Small intestine (tissue), 7 donors: ENCODE measurements at regions not wholly inside any gene's neighbourhood (a gene's known extent, or its start where the extent isn't known, plus 50 kb on each side); places are given as distances from the start of the nearest gene placed in this dataset.

Experiments used
- DNase-seq, 2 donors: peaks; one replicate each; pipeline versions ENCODE4 v3.0.0 to v3.0.0-alpha.2; 2013
- FAIRE-seq: peaks from 2 replicates; lab custom pipeline; 2012; peaks lifted over from hg19 to GRCh38; lab: Jason Lieb, UNC
- H3K27ac ChIP-seq, 3 donors: one replicate each; pipeline ENCODE4 v1.5.1; 2013; ENCODE audit warnings: low read length in 2 of 3, mild to moderate bottlenecking in 2 of 3, control low read depth in 1 of 3, inconsistent platforms in 1 of 3, low read depth in 1 of 3, moderate library complexity in 1 of 3
- H3K27me3 ChIP-seq, 3 donors: one replicate each; pipeline ENCODE4 v1.6.1; 2013; ENCODE audit warnings: low read length in 3 of 3, inconsistent platforms in 1 of 3; ENCODE audit not compliant: control insufficient read depth in 3 of 3, insufficient read depth in 3 of 3
- H3K36me3 ChIP-seq, 3 donors: one replicate each; pipeline ENCODE4 v1.6.1; 2013; ENCODE audit warnings: low read length in 3 of 3, inconsistent platforms in 1 of 3, low read depth in 1 of 3, mild to moderate bottlenecking in 1 of 3, moderate library complexity in 1 of 3; ENCODE audit not compliant: control insufficient read depth in 3 of 3, insufficient read depth in 2 of 3
- H3K4me1 ChIP-seq, 3 donors: one replicate each; pipeline ENCODE4 v1.6.1; 2013; ENCODE audit warnings: low read length in 2 of 3, inconsistent platforms in 1 of 3, low read depth in 1 of 3, mild to moderate bottlenecking in 1 of 3, moderate library complexity in 1 of 3; ENCODE audit not compliant: control insufficient read depth in 3 of 3, insufficient read depth in 2 of 3
- H3K4me3 ChIP-seq, 3 donors: one replicate each; pipeline ENCODE4 v1.5.1; 2013; ENCODE audit warnings: low read length in 3 of 3, control low read depth in 1 of 3, inconsistent platforms in 1 of 3, low read depth in 1 of 3, mild to moderate bottlenecking in 1 of 3, moderate library complexity in 1 of 3
- H3K9me3 ChIP-seq, 2 donors: one replicate each; pipeline ENCODE4 v1.6.1; 2013; ENCODE audit warnings: low read depth in 1 of 2, low read length in 1 of 2; ENCODE audit not compliant: control insufficient read depth in 2 of 2, insufficient read depth in 1 of 2
- WGBS, 3 donors: extraction: QIAGEN DNeasy Blood & Tissue Kit; methylation state at CpG; one replicate each; pipeline ENCODE4 v1.1.7; 2013; 5-methylcytosine and 5-hydroxymethylcytosine counted together
- donor health status: healthy with polysubstance abuse.
- donor health status: control.
- donor health status: control.
- donor health status: Bipolar disorder and iron deficiency.
- donor health status: healthy.

DNA sequence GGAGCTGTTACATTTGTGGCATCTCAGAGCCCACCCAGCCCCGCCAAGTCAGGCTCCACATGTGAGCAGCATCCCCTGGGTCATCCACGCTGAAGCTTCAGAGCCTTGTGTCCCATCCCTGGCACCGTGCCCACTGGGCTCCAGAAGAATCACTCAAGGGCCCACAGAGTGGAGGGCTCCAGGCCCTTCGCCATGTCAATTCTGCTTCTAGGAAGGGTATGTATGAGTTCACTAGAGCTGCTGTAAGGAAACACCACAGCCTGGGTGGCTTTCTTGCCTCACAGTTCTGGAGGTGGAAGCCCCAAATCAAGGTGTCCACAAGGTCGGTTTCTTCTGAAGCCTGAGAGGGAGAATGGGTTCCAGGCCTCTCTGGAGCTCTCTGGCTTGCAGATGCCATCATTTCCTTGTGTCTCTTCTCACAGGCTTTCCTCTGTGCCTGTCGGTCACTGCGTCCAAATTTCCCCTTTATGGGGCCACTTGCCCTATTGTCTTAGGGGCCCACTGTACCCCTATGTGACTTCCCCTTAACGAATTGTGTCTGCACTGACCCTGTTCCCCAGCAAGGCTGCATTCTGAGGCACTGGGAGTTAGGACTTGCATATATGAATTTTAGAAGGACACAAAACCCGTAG lies 1476.0 kb downstream of the TBC1D22A start:
- Histone ChIP-seq H3K27me3 (no peaks in the 10 kb centered on the region), H3K4me1 (no peaks in the 10 kb centered on the region), H3K36me3 (no peaks in the 10 kb centered on the region), H3K4me3 (no peak overlapping the region), H3K9me3 (peaks cover 0 to 2% of the 10 kb centered on the region in 2 donors), H3K27ac (no peak overlapping the region)
- FAIRE-seq (no peak), DNase-seq (no peak)
- WGBS, 3 donors: 76 to 80% (median 78%) methylated on average over 9 of the region's 9 CpGs

DNA sequence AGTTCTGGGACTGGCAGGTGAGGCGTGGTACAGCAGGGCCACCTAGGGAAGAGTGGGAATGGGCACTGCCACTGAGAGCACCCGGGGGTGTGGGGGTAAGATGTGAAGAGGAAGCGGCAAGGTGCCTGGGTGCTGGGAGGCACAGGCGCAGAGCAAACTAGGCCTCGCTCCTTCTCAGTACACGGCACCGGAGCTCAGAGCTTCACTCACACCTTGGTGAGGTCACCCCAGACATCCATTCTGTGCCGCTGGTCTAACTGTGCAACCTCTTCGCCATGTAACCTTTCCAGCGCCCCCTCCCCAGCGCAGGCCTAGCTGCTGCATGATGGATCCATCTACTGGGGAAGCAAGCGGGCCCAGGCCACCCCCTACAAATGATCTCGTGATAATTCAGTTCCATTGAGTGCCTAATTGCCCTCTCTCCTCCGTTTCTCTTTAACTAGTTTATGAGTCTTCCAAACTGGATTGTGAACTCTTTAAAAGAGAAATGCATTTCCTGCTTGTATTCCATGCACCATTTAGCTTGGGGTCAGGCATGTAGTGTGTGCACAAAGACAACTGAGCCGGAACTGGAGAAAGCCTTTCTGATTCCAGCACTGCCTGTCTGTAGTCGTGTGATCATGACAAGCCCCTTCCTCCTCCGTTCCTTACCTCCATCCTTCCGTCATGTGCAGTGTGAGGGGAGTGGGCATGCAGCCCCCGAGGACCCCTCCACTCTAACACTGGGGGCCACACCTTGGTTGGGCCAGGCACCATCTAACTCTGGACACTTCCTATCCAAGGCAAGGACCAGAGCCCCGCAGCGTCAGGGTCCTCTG lies 1475.2 kb downstream of the TBC1D22A start:
- FAIRE-seq: no peak
- H3K27ac ChIP-seq: no peak overlapping the region
- H3K4me1 ChIP-seq: no peaks in the 10 kb centered on the region
- WGBS, 3 donors: 85 to 90% (median 86%) methylated on average over 21 of the region's 21 CpGs
- no peaks in the 10 kb centered on the region for H3K27me3 ChIP-seq
- H3K36me3 ChIP-seq: no peaks in the 10 kb centered on the region
- H3K4me3 ChIP-seq: no peak overlapping the region
- H3K9me3 ChIP-seq: peaks cover 0 to 2% of the 10 kb centered on the region in 2 donors
- no peak for DNase-seq

DNA sequence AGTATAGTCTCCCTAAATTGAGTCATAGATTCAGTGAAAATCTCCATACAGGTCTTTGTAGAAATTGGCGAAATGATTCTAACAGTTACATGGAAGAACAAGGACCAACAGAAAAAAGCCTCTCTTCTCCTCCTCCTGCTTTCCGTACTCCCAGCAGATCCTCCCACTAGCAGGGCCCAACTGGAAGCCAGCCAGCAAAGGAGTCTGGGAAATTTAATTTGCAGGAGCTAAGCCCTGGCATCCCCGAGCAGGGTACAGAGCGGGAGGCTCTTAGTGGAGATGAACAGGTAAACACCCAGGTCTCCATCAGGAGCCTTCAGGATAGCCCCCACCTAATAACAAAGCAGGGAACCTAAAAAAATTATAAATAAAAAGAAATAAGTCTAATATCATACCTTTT lies 1473.8 kb downstream of the TBC1D22A start:
- DNase-seq (no peak), FAIRE-seq (no peak)
- no peak overlapping the region for H3K27ac ChIP-seq
- H3K4me3 ChIP-seq: no peak overlapping the region
- H3K27me3 ChIP-seq: no peaks in the 10 kb centered on the region
- no peaks in the 10 kb centered on the region for H3K36me3 ChIP-seq
- WGBS, 3 donors: 49 to 65% (median 58%) methylated on average over 4 of the region's 4 CpGs
- peaks cover 0 to 2% of the 10 kb centered on the region in 2 donors for H3K9me3 ChIP-seq
- no peaks in the 10 kb centered on the region for H3K4me1 ChIP-seq

DNA sequence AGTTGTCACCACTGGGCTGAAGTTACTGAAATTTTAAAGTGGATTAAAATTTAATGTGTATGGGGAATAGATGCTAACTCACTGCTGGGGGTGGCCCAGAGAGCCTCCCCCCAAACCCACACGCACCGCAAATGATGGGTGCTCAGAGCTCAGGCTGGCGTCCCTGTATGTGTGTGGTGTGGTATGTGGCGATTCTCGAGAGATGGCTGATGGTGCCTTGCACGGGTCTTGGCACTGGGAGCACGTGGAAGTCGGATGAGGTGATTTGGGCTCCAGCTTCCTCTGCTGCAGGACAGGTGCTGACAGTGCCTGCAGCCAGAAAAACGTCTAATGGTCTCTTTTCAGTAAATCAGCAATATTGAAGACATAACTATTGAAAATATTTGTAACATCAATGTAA lies 1473.3 kb downstream of the TBC1D22A start:
- H3K27me3 ChIP-seq: no peaks in the 10 kb centered on the region
- H3K36me3 ChIP-seq: no peaks in the 10 kb centered on the region
- DNase-seq (no peak), FAIRE-seq (no peak)
- no peak overlapping the region for H3K4me3 ChIP-seq
- H3K27ac ChIP-seq: no peak overlapping the region
- H3K4me1 ChIP-seq: no peaks in the 10 kb centered on the region
- H3K9me3 ChIP-seq: peaks cover 0 to 2% of the 10 kb centered on the region in 2 donors
- WGBS, 3 donors: 79 to 86% (median 82%) methylated on average over 9 of the region's 9 CpGs

DNA sequence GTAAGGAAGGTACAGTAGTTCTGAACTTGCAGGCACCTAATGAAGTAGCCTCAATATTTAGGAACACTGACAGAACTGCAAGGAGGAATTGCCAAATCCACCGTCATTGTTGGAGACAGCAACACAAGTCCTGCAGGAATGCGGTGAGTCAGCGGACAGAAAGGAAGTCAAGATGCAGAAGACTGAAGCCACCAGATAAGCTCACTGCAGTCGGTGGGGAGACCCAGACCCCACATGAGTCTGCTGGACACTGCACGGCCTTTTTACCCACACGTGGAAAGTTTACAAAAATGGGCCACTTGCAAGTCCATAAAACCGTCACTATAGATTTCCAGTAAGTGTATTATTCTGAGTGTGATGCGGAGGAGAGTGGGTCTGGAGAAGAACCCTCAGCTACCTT lies 1471.6 kb downstream of the TBC1D22A start:
- Histone ChIP-seq H3K27me3 (no peaks in the 10 kb centered on the region), H3K9me3 (peaks cover 0 to 2% of the 10 kb centered on the region in 2 donors), H3K27ac (no peak overlapping the region), H3K4me3 (no peak overlapping the region), H3K36me3 (no peaks in the 10 kb centered on the region), H3K4me1 (no peaks in the 10 kb centered on the region)
- 87 to 90% (median 87%) methylated on average over 8 of the region's 8 CpGs for WGBS, 3 donors
- DNase-seq (no peak), FAIRE-seq (no peak)

DNA sequence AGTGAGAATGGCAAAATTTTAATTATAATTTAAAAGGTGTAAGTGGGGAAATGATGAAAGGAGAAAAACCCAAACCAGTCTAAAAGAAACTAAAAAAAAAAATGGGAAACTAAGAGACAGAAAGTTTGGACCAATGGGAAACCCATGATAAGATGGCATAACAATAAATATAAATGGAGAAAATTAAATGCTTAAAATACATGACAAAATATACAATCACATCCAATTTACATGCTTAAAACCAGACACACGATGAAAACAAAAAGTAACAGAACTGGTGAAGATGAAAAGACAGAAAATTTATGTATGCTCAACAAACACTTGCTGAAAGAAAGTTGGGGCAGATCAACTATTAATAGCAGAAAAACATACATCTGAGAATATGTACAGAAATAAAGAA lies 1471.1 kb downstream of the TBC1D22A start:
- H3K36me3 ChIP-seq: no peaks in the 10 kb centered on the region
- H3K4me3 ChIP-seq: no peak overlapping the region
- no peaks in the 10 kb centered on the region for H3K4me1 ChIP-seq
- H3K9me3 ChIP-seq: peaks cover 0 to 2% of the 10 kb centered on the region in 2 donors
- no peaks in the 10 kb centered on the region for H3K27me3 ChIP-seq
- WGBS, 3 donors: 84 to 90% (median 84%) methylated on average over 1 of the region's 1 CpG
- FAIRE-seq (no peak), DNase-seq (no peak)
- H3K27ac ChIP-seq: no peak overlapping the region

DNA sequence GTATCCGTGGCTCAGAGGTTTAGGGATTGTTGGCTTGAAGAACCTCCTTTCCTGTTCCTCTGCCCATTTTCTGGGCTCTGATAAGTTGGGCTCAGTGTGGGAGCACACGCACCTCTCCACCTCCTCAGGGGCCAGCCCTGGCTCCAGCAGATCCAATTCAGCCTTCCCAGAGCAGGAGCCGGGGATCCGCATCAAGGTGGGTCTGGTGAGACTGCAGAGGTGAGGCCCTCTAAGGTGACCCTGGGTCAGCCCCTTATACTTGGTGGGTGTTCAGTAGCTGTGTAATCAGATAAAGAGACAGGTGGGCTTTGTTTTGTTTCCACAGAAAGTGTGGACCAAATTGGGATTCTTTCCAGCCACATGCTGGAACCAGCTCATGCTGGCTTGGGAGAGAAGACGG lies 1466.0 kb downstream of the TBC1D22A start:
- DNase-seq (no peak), FAIRE-seq (no peak)
- Histone ChIP-seq H3K4me3 (no peak overlapping the region), H3K36me3 (no peaks in the 10 kb centered on the region), H3K4me1 (no peaks in the 10 kb centered on the region), H3K9me3 (no peaks in the 10 kb centered on the region), H3K27ac (no peak overlapping the region), H3K27me3 (no peaks in the 10 kb centered on the region)
- WGBS, 3 donors: 88 to 96% (median 92%) methylated on average over 5 of the region's 5 CpGs

DNA sequence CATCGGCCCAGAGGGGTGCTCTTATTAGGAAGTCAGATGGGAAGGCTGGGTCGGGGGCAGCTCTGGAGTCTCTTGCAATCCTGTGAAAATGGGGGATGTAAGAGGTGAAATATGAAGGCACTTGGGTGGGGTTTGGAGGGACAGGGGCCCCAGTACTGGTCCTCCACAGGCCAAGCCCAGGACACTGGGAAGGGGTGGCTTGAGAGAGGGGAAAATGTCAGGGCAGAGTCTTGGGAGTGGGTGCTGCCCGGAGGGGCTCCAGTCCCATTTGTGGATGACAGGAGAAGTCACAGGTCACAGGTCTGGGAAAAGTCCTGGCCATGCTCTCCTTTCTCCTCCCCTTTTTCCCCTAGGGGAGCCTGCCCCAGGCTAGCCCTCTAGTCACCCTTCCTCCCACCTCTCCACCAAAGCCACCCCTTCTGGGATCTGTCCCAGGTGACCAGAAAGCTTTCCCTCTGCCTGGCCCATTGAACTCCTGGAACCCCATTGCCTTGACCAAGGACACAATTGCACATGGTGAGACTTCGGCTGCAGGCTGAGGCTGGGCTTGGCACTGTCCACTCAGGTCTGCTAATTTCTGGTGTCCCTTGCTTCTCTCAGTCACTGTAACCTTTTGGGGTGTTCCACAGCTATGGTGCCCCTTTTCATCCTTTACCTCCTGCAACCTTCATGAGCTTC lies 1465.0 kb downstream of the TBC1D22A start:
- no peaks in the 10 kb centered on the region for H3K27me3 ChIP-seq
- H3K4me3 ChIP-seq: no peak overlapping the region
- DNase-seq (no peak), FAIRE-seq (no peak)
- no peak overlapping the region for H3K27ac ChIP-seq
- no peaks in the 10 kb centered on the region for H3K4me1 ChIP-seq
- no peaks in the 10 kb centered on the region for H3K9me3 ChIP-seq
- H3K36me3 ChIP-seq: no peaks in the 10 kb centered on the region
- 83 to 91% (median 88%) methylated on average over 4 of the region's 4 CpGs for WGBS, 3 donors
